AG04450 (cell line): ENCODE measurements at regions not wholly inside any gene's neighbourhood (a gene's known extent, or its start where the extent isn't known, plus 50 kb on each side); places are given as distances from the start of the nearest gene placed in this dataset.
"Not testable (repeated sequence)": the region's sequence is repeated elsewhere in the genome, so short reads cannot be mapped to it uniquely, and the experiment has no call there.

Experiments used
- CTCF ChIA-PET: fragments of 300-600, 350-600 bp; formaldehyde crosslinking; extraction: SDS; loops from one replicate; lab custom pipeline; 2022; ENCODE audit warnings: antibody characterized with exemption, inconsistent platforms; lab: Charles Lee
- POLR2A ChIA-PET: fragments of 350-600 bp; formaldehyde crosslinking; extraction: SDS; loops from one replicate; lab custom pipeline; 2021; ENCODE audit warnings: antibody characterized with exemption, inconsistent platforms; lab: Yijun Ruan, JAX
- DNase-seq: peaks from one replicate; pipeline ENCODE4 v3.0.0-alpha.2; 2011; ENCODE audit warnings: low read depth, low spot score
- H3K27ac ChIP-seq: one replicate; pipeline ENCODE4 v1.5.1; 2012; ENCODE audit warnings: low read depth, low read length, control low read depth
- H3K27me3 ChIP-seq: one replicate; pipeline ENCODE4 v1.6.0; 2012; ENCODE audit warnings: low read length; ENCODE audit not compliant: control insufficient read depth, insufficient read depth
- H3K4me3 ChIP-seq: 2 replicates; pipeline ENCODE4 v1.5.1; 2011; ENCODE audit warnings: mild to moderate bottlenecking, low read depth, low read length, control low read depth
- H3K9me3 ChIP-seq: 2 replicates; pipeline ENCODE4 v1.5.1; 2012; ENCODE audit warnings: low read length; ENCODE audit not compliant: control insufficient read depth, insufficient read depth
- TF ChIP-seq, protein P1 (sequence below): IDR thresholded peaks from 2 replicates; pipeline ENCODE4 v1.5.1; 2011; ENCODE audit warnings: low read depth, low read length, control low read depth, inconsistent platforms

DNA sequence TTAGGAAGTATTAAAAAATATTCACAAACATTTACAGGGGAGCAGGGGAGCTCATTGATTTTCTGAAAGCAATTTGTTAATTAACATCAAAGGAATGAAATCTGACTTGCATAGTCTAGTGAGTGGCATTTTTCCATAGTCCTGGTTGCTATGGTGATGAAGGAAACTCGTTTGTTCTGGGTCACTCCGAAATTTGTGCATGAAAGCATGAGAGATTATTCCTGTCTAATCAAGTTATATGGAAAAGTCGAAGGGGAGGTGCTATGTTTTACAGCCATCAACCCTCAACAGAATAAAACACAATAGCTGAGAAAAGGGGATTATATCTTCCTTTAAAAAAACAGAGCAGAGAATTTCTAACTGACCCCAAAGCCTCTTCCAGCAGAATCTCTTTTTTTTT, 1495.7 kb upstream of the WWC1 start:
- H3K27ac ChIP-seq = no peak overlapping the region
- TF ChIP-seq, protein P1, sequence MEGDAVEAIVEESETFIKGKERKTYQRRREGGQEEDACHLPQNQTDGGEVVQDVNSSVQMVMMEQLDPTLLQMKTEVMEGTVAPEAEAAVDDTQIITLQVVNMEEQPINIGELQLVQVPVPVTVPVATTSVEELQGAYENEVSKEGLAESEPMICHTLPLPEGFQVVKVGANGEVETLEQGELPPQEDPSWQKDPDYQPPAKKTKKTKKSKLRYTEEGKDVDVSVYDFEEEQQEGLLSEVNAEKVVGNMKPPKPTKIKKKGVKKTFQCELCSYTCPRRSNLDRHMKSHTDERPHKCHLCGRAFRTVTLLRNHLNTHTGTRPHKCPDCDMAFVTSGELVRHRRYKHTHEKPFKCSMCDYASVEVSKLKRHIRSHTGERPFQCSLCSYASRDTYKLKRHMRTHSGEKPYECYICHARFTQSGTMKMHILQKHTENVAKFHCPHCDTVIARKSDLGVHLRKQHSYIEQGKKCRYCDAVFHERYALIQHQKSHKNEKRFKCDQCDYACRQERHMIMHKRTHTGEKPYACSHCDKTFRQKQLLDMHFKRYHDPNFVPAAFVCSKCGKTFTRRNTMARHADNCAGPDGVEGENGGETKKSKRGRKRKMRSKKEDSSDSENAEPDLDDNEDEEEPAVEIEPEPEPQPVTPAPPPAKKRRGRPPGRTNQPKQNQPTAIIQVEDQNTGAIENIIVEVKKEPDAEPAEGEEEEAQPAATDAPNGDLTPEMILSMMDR = no peak
- DNase-seq = no peak
- no peak overlapping the region for H3K4me3 ChIP-seq
- ChIA-PET CTCF (no interaction called here), POLR2A (no interaction called here)
- H3K27me3 ChIP-seq = no peaks in the 10 kb centered on the region
- H3K9me3 ChIP-seq = peaks cover 17% of the 10 kb centered on the region

DNA sequence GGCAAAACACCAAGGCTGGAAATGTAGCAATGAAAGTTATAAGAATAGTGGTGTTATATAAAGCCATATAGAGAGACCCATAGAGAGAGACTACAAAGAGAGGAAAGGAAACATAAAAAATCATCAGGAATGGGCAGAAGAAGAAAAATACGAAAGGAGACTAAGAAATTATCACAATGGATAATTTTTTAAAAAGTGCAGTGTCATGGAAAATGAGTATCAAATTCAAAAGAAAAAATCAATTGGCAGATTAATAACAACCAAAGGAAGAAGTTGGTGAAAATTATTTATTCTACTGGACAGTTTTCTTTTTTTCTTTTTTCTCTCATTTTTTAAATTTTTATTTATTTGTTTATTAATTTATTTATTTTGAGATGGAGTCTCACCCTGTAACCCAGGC, 1488.4 kb upstream of the WWC1 start:
- POLR2A ChIA-PET = no interaction called here
- TF ChIP-seq, protein P1 = no peak
- H3K27ac ChIP-seq = no peak overlapping the region

DNA sequence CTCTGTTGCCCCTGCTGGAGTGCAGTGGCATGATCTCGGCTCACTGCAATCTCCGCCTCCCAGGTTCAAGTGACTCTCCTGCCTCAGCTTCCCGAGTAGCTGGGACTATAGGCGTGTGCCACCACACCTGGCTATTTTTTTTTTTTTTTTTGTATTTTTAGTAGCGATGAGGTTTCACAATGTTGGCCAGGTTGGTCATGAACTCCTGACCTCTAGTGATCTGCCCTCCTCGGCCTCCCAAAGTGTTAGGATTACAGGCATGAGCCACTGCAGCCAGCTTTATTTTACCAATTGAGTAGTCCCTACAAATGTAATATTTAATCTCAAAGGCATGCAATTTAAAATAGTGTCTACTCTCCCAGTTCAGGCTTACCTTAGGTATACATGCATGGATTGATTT, 1487.2 kb upstream of the WWC1 start:
- H3K27me3 ChIP-seq, DNase-seq, CTCF ChIA-PET, POLR2A ChIA-PET, H3K4me3 ChIP-seq, H3K27ac ChIP-seq: not testable (repeated sequence)
- H3K9me3 ChIP-seq = peaks cover 24% of the 10 kb centered on the region

More for the DNA sequence above, 1488.4 kb upstream of the WWC1 start:
- no peaks in the 10 kb centered on the region for H3K27me3 ChIP-seq
- CTCF ChIA-PET = no interaction called here
- no peak for DNase-seq
- no peak overlapping the region for H3K4me3 ChIP-seq
- peaks cover 23% of the 10 kb centered on the region; the same call in 1 of the 2 replicates for H3K9me3 ChIP-seq

DNA sequence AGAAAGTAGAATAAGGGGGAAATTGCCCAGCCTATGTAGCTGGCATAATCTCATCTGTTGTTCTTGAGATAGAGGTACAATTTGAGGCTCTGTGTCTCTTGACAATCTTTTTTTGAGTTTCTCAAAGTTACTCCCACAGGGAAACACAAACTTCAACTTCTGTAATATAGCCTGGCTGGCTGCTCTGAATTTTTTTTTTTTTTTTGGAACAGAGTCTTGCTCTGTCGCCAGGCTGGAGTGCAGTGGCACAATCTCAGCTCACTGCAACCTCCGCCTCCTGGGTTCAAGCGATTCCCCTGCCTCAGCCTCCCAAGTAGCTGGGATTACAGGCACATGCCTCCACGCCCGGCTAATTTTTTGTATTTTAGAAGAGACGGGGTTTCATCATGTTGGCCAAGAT, 1486.8 kb upstream of the WWC1 start:
- POLR2A ChIA-PET, H3K4me3 ChIP-seq, DNase-seq, H3K27ac ChIP-seq, H3K27me3 ChIP-seq: not testable (repeated sequence)
- H3K9me3 ChIP-seq = peaks cover 25% of the 10 kb centered on the region
- CTCF ChIA-PET = interaction anchor here (0.6 kb wide), 1 partner anchor 1415 kb away, joined by 3 read pairs; no protein-coding TSS in a partner anchor

DNA sequence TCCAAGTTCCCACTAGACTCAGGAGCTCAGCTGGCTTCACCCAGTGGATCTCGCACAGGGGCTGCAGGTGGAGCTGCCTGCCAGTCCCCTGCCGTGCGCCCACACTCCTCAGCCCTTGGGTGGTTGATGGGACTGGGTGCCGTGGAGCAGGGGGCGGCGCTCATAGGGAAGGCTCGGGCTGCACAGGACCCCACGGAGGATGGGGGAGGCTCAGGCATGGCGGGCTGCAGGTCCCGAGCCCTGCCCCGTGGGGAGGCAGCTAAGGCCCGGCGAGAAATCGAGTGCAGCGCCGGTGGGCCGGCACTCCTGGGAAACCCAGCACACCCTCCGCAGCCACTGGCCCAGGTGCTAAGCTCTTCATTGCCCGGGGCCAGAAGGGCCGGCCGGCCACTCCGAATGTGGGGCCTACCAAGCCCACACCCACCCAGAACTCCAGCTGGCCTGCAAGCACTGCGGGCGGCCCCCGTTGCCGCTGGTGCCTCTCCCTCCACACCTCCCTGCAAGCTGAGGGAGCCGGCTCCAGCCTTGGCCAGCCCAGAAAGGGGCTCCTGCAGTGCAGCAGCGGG, 1481.3 kb upstream of the WWC1 start:
- H3K9me3 ChIP-seq = peaks cover 25% of the 10 kb centered on the region
- DNase-seq, POLR2A ChIA-PET, H3K27ac ChIP-seq, CTCF ChIA-PET, H3K27me3 ChIP-seq, H3K4me3 ChIP-seq: not testable (repeated sequence)

DNA sequence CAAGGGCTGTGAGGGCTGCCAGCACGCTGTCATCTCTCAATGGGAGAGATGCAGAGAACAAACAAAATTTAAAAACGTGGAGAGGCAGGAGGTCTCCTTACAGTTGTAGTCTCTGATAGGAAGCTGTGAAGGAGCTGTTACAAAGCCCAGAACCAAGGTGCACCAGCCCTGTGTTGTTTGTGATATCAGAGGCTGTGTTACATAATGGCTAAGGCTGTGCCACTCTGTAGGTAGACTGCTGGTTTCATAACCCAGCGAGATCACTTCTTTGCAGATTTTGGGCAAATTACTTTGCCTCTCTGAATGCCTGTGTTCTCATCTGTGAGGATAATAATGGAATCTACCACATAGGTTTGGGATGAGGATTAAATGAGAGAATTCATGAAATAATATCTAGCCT, 1480.7 kb upstream of the WWC1 start:
- Histone ChIP-seq H3K27me3 (no peaks in the 10 kb centered on the region), H3K4me3 (no peak overlapping the region), H3K27ac (no peak overlapping the region), H3K9me3 (peaks cover 27% of the 10 kb centered on the region)
- ChIA-PET CTCF (no interaction called here), POLR2A (no interaction called here)
- TF ChIP-seq, protein P1 = no peak
- DNase-seq = no peak
